ENCODE measurements at regions not wholly inside any gene's neighbourhood (a gene's known extent, or its start where the extent isn't known, plus 50 kb on each side); places are given as distances from the start of the nearest gene placed in this dataset.

DNA sequence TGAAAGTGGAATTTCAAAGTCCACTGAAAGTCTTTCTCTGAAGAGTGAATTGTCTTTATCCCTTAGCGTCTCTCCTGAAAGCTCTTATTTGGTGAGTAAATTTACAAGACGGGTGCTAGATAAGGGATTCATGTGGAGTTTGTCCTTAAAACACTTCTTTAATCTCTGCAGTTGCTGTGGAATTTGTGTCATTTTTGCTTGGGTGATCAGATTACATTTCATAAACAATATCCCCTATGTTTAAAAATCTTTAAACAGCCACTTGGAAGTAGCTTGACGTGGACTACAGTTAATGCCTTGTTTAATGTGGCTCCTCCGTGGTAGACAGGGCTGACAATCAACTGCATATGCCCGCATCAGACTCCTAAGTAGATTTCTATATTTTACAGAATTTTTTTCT lies 175.4 kb upstream of the ZNF217 start:
- 58% methylated on average over 2 of the region's 5 CpGs for WGBS
- H2AK5ac ChIP-seq (ENCODE audit: low read length, severe bottlenecking): no peak overlapping the region

DNA sequence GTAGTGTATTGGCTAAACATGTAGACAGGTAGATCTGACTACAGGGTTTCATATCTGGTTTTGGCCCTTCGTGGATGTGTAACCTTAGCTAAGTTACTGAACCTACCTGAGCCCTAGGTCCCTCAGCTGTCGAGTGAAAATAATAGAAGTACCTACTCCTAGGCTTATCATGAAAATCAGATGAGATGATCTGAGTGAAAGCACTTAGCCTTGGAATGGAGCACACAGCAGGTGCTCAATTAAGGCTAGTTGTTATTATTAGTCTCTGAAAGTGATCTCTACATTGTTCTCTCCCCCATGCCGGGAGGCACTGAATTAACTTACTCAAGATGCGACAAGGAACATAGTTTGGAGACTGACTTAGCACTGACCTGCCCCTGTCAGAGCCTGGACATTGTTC lies 174.7 kb upstream of the ZNF217 start:
- Histone ChIP-seq H3K79me1 (replicated peaks; ENCODE audit: low read length, poor library complexity, severe bottlenecking) (no peaks in the 10 kb centered on the region), H3K4ac (ENCODE audit: low read depth in 1 of 2, low read length in 2 of 2) (peak overlapping the region in 1 of 2 experiments; percentile 32), H3K4me3 (ENCODE audit: insufficient read depth in 1 of 2, low read depth in 1 of 2, low read length in 2 of 2) (no peak overlapping the region), H4K91ac (ENCODE audit: low read length) (no peak overlapping the region), H2AFZ (ENCODE audit: low read depth, low read length) (no peak overlapping the region), H2BK12ac (ENCODE audit: low read length in 2 of 2) (peak overlapping the region in 1 of 2 experiments; percentile 39), H3K9ac (ENCODE audit: low read length) (no peak overlapping the region), H3K14ac (ENCODE audit: low read length in 2 of 2) (no peak overlapping the region), H3K4me1 (ENCODE audit: control insufficient read depth, insufficient read depth, low read depth, low read length) (peaks cover 2% of the 10 kb centered on the region), H2BK120ac (ENCODE audit: low read depth, low read length) (no peak overlapping the region), H3K27ac (ENCODE audit: low read length, poor library complexity, severe bottlenecking) (no peak overlapping the region), H3K27me3 (ENCODE audit: control insufficient read depth in 1 of 2, insufficient read depth in 1 of 2, low read length in 2 of 2) (no peaks in the 10 kb centered on the region), H2AK5ac (ENCODE audit: low read length, severe bottlenecking) (no peak overlapping the region), H3K9me3 (ENCODE audit: control insufficient read depth, low read length) (no peaks in the 10 kb centered on the region), H3K18ac (ENCODE audit: low read depth in 1 of 2, low read length in 2 of 2) (peak overlapping the region in 1 of 2 experiments; percentile 43), H3K4me2 (ENCODE audit: low read length, poor library complexity, severe bottlenecking) (no peak overlapping the region), H2BK15ac (ENCODE audit: low read depth, poor library complexity, severe bottlenecking) (no peak overlapping the region), H2BK5ac (ENCODE audit: low read depth, low read length, poor library complexity, severe bottlenecking) (no peak overlapping the region), H3K36me3 (ENCODE audit: control insufficient read depth in 1 of 2, insufficient read depth in 2 of 2, low read depth in 1 of 2, low read length in 2 of 2) (no peaks in the 10 kb centered on the region), H4K8ac (ENCODE audit: low read length) (no peak overlapping the region), H3K23ac (ENCODE audit: low read length in 2 of 2) (no peak overlapping the region)
- DNase-seq: no peak
- 64% methylated on average over 3 of the region's 4 CpGs for WGBS

More for the DNA sequence above, 175.4 kb upstream of the ZNF217 start:
- no peak overlapping the region for H2BK15ac ChIP-seq (ENCODE audit: low read depth, poor library complexity, severe bottlenecking)
- no peak overlapping the region for H4K91ac ChIP-seq (ENCODE audit: low read length)
- H2BK5ac ChIP-seq (ENCODE audit: low read depth, low read length, poor library complexity, severe bottlenecking): no peak overlapping the region
- H3K4me2 ChIP-seq (ENCODE audit: low read length, poor library complexity, severe bottlenecking): no peak overlapping the region
- H4K8ac ChIP-seq (ENCODE audit: low read length): no peak overlapping the region
- no peak overlapping the region for H3K4me3 ChIP-seq (ENCODE audit: insufficient read depth in 1 of 2, low read depth in 1 of 2, low read length in 2 of 2)
- H3K14ac ChIP-seq (ENCODE audit: low read length in 2 of 2): no peak overlapping the region
- H3K4ac ChIP-seq (ENCODE audit: low read depth in 1 of 2, low read length in 2 of 2): no peak overlapping the region
- no peak for DNase-seq
- H2BK120ac ChIP-seq (ENCODE audit: low read depth, low read length): no peak overlapping the region
- no peaks in the 10 kb centered on the region for H3K36me3 ChIP-seq (ENCODE audit: control insufficient read depth in 1 of 2, insufficient read depth in 2 of 2, low read depth in 1 of 2, low read length in 2 of 2)
- H3K27ac ChIP-seq (ENCODE audit: low read length, poor library complexity, severe bottlenecking): no peak overlapping the region
- no peak overlapping the region for H3K9ac ChIP-seq (ENCODE audit: low read length)
- no peak overlapping the region for H2BK12ac ChIP-seq (ENCODE audit: low read length in 2 of 2)
- H2AFZ ChIP-seq (ENCODE audit: low read depth, low read length): no peak overlapping the region
- no peaks in the 10 kb centered on the region for H3K9me3 ChIP-seq (ENCODE audit: control insufficient read depth, low read length)
- no peak overlapping the region for H3K23ac ChIP-seq (ENCODE audit: low read length in 2 of 2)
- H3K27me3 ChIP-seq (ENCODE audit: control insufficient read depth in 1 of 2, insufficient read depth in 1 of 2, low read length in 2 of 2): no peaks in the 10 kb centered on the region
- peaks cover 3% of the 10 kb centered on the region for H3K4me1 ChIP-seq (ENCODE audit: control insufficient read depth, insufficient read depth, low read depth, low read length)
- H3K18ac ChIP-seq (ENCODE audit: low read depth in 1 of 2, low read length in 2 of 2): no peak overlapping the region
- no peaks in the 10 kb centered on the region for H3K79me1 ChIP-seq (replicated peaks; ENCODE audit: low read length, poor library complexity, severe bottlenecking)

DNA sequence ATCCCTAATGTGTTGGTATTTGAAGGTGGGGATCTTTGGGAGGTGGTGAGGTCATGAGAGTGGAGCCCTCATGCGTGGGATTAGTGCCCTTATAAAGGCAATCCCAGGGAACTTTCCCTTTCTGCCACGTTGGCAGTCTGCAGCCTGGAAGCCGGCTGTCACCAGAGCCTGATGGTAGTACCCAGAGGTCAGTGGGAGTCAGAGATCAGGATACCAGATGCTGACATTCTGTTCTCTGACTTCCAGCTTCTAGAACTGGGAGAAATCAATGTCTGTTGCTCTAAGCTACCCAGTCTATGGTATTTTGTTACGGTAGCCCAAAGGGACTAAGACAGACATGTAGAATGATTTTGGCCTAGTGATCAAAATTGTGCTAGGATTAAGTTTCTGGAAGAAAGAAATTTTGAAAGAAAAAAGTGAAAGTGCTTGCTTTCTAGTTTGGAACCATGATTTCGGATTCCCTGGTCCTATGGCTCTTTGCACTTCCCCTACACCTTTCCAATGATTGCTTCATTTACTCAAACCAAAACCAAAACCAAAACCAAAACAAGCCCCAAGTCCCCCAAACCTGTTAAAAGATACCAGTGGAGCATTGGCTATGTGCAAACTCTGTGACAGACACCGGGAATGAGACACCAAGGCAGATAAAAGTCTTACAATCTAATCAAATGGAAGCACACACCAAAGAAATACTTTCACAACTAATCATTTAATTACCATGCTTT lies 173.7 kb upstream of the ZNF217 start:
- Histone ChIP-seq H3K27me3 (ENCODE audit: control insufficient read depth in 1 of 2, insufficient read depth in 1 of 2, low read length in 2 of 2) (no peaks in the 10 kb centered on the region), H3K9ac (ENCODE audit: low read length) (no peak overlapping the region), H3K27ac (ENCODE audit: low read length, poor library complexity, severe bottlenecking) (no peak overlapping the region), H2AFZ (ENCODE audit: low read depth, low read length) (no peak overlapping the region), H3K18ac (ENCODE audit: low read depth in 1 of 2, low read length in 2 of 2) (peak overlapping the region in 1 of 2 experiments; percentile 28), H3K14ac (ENCODE audit: low read length in 2 of 2) (no peak overlapping the region), H3K4me2 (ENCODE audit: low read length, poor library complexity, severe bottlenecking) (no peak overlapping the region), H3K9me3 (ENCODE audit: control insufficient read depth, low read length) (no peaks in the 10 kb centered on the region), H2BK120ac (ENCODE audit: low read depth, low read length) (no peak overlapping the region), H3K36me3 (ENCODE audit: control insufficient read depth in 1 of 2, insufficient read depth in 2 of 2, low read depth in 1 of 2, low read length in 2 of 2) (no peaks in the 10 kb centered on the region), H4K8ac (ENCODE audit: low read length) (no peak overlapping the region), H2BK12ac (ENCODE audit: low read length in 2 of 2) (peak overlapping the region in 1 of 2 experiments; percentile 7), H3K23ac (ENCODE audit: low read length in 2 of 2) (no peak overlapping the region), H4K91ac (ENCODE audit: low read length) (no peak overlapping the region), H2AK5ac (ENCODE audit: low read length, severe bottlenecking) (no peak overlapping the region), H3K79me1 (replicated peaks; ENCODE audit: low read length, poor library complexity, severe bottlenecking) (no peaks in the 10 kb centered on the region), H2BK15ac (ENCODE audit: low read depth, poor library complexity, severe bottlenecking) (no peak overlapping the region), H3K4me1 (ENCODE audit: control insufficient read depth, insufficient read depth, low read depth, low read length) (no peaks in the 10 kb centered on the region), H2BK5ac (ENCODE audit: low read depth, low read length, poor library complexity, severe bottlenecking) (no peak overlapping the region), H3K4ac (ENCODE audit: low read depth in 1 of 2, low read length in 2 of 2) (no peak overlapping the region), H3K4me3 (ENCODE audit: insufficient read depth in 1 of 2, low read depth in 1 of 2, low read length in 2 of 2) (no peak overlapping the region)
- no peak for DNase-seq
- 85% methylated on average over 6 of the region's 6 CpGs for WGBS

DNA sequence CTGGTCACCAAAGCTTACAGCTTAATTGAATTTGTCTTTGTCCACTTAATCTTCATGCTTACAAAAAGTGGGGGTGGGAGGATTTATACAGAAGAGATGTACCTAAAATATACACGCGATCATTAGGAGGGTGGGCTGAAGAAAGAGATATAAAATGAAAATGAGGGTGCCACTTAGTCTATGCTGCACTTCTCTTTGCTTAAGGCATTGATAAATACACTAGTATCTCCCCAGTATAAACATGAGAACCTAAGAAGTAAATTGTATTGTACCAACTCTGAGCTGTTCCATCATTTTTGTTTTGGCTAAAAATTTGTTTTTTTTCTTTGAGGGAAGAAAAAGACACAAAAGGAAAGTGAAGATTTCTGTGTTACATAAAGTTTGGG lies 170.8 kb upstream of the ZNF217 start:
- no peak overlapping the region for H2BK15ac ChIP-seq (ENCODE audit: low read depth, poor library complexity, severe bottlenecking)
- H3K36me3 ChIP-seq (ENCODE audit: control insufficient read depth in 1 of 2, insufficient read depth in 2 of 2, low read depth in 1 of 2, low read length in 2 of 2): no peaks in the 10 kb centered on the region
- no peaks in the 10 kb centered on the region for H3K4me1 ChIP-seq (ENCODE audit: control insufficient read depth, insufficient read depth, low read depth, low read length)
- no peak overlapping the region for H3K4me2 ChIP-seq (ENCODE audit: low read length, poor library complexity, severe bottlenecking)
- no peak overlapping the region for H2BK5ac ChIP-seq (ENCODE audit: low read depth, low read length, poor library complexity, severe bottlenecking)
- H2BK120ac ChIP-seq (ENCODE audit: low read depth, low read length): no peak overlapping the region
- no peak overlapping the region for H4K8ac ChIP-seq (ENCODE audit: low read length)
- H3K79me1 ChIP-seq (replicated peaks; ENCODE audit: low read length, poor library complexity, severe bottlenecking): no peaks in the 10 kb centered on the region
- no peak overlapping the region for H2AFZ ChIP-seq (ENCODE audit: low read depth, low read length)
- 85% methylated on average over 2 of the region's 2 CpGs for WGBS
- no peak overlapping the region for H3K18ac ChIP-seq (ENCODE audit: low read depth in 1 of 2, low read length in 2 of 2)
- no peak overlapping the region for H2BK12ac ChIP-seq (ENCODE audit: low read length in 2 of 2)
- H3K9ac ChIP-seq (ENCODE audit: low read length): peak overlapping the region; percentile 74
- no peak overlapping the region for H3K27ac ChIP-seq (ENCODE audit: low read length, poor library complexity, severe bottlenecking)
- peak overlapping the region in 1 of 2 experiments; percentile 67 for H3K4ac ChIP-seq (ENCODE audit: low read depth in 1 of 2, low read length in 2 of 2)
- H2AK5ac ChIP-seq (ENCODE audit: low read length, severe bottlenecking): no peak overlapping the region
- H3K23ac ChIP-seq (ENCODE audit: low read length in 2 of 2): no peak overlapping the region
- H3K14ac ChIP-seq (ENCODE audit: low read length in 2 of 2): no peak overlapping the region
- H3K9me3 ChIP-seq (ENCODE audit: control insufficient read depth, low read length): no peaks in the 10 kb centered on the region
- DNase-seq: no peak
- peak overlapping the region in 1 of 2 experiments; percentile 41 for H3K4me3 ChIP-seq (ENCODE audit: insufficient read depth in 1 of 2, low read depth in 1 of 2, low read length in 2 of 2)
- no peaks in the 10 kb centered on the region for H3K27me3 ChIP-seq (ENCODE audit: control insufficient read depth in 1 of 2, insufficient read depth in 1 of 2, low read length in 2 of 2)
- no peak overlapping the region for H4K91ac ChIP-seq (ENCODE audit: low read length)
